SK-N-SH (cell line): ENCODE measurements at regions not wholly inside any gene's neighbourhood (a gene's known extent, or its start where the extent isn't known, plus 50 kb on each side); places are given as distances from the start of the nearest gene placed in this dataset.

Source experiments
- CTCF ChIP-seq: fragments of 200-600 bp; sonication (generic); IDR thresholded peaks from 2 replicates; pipeline ENCODE4 v1.6.1; 2017; ENCODE audit warnings: antibody characterized with exemption, mild to moderate bottlenecking, moderate library complexity
- EZH2phosphoT487 ChIP-seq: fragments of 200-600 bp; sonication (generic); IDR thresholded peaks from 2 replicates; pipeline ENCODE4 v1.6.1; 2017; ENCODE audit warnings: low read depth, mixed run types, mild to moderate bottlenecking, antibody characterized with exemption, moderate library complexity, borderline replicate concordance
- FOXJ3 ChIP-seq: sonication (generic); formaldehyde crosslinking; IDR thresholded peaks from 2 replicates; pipeline ENCODE4 v1.5.1; 2020; ENCODE audit warnings: mild to moderate bottlenecking, missing genetic modification reagents
- FOXM1 ChIP-seq: IDR thresholded peaks from 2 replicates; pipeline ENCODE4 v1.4.0; 2012; ENCODE audit warnings: low read depth, mild to moderate bottlenecking
- NRF1 ChIP-seq: IDR thresholded peaks from 2 replicates; pipeline ENCODE4 v1.6.1; 2012; ENCODE audit warnings: low read depth, mild to moderate bottlenecking, low read length
- PBX3 ChIP-seq: IDR thresholded peaks from 2 replicates; pipeline ENCODE4; 2012
- POLR2AphosphoS5 ChIP-seq: IDR thresholded peaks from 2 replicates; pipeline ENCODE4 v1.6.1; 2012; ENCODE audit warnings: low read depth, low read length
- RFX5 ChIP-seq: IDR thresholded peaks from 2 replicates; pipeline ENCODE4 v1.6.1; 2012; ENCODE audit warnings: mild to moderate bottlenecking, improper control_type of control experiment, low read length
- SIN3A ChIP-seq: IDR thresholded peaks from 2 replicates; pipeline ENCODE4 v1.6.1; 2012; ENCODE audit warnings: low read depth, mild to moderate bottlenecking, low read length, moderate library complexity, borderline replicate concordance
- SMC3 ChIP-seq: IDR thresholded peaks from 2 replicates; pipeline ENCODE4 v1.6.1; 2012; ENCODE audit warnings: low read depth, low read length, improper control_type of control experiment
- YY1 ChIP-seq: IDR thresholded peaks from 2 replicates; pipeline ENCODE4 v1.4.0; 2012; ENCODE audit warnings: low read depth, mild to moderate bottlenecking

- TF ChIP-seq RFX5 (no peak), CTCF (no peak), PBX3 (no peak), NRF1 (no peak), SMC3 (no peak), YY1 (no peak), SIN3A (no peak), EZH2phosphoT487 (no peak), FOXJ3 (CRISPR knock-in tag) (no peak), FOXM1 (no peak), POLR2AphosphoS5 (no peak)
Measured at GRCh38 chr1:238530209-238530851, 639.6 kb upstream of the ZP4 start.
